Right lobe of liver (tissue), 4 donors: ENCODE measurements at regions not wholly inside any gene's neighbourhood (a gene's known extent, or its start where the extent isn't known, plus 50 kb on each side); places are given as distances from the start of the nearest gene placed in this dataset.

Experiments
- POLR2A ChIP-seq: fragments of 450-650 bp; IDR thresholded peaks from one replicate; pipeline ENCODE4 v1.6.1; 2017; ENCODE audit warnings: antibody characterized with exemption, mild to moderate bottlenecking
- TF ChIP-seq, protein P1 (sequence below), 4 donors: fragments of 200-600 bp in 3 of 4; fragments of 450-650 bp in 1 of 4; IDR thresholded peaks; one replicate each; pipeline versions ENCODE4 v1.5.1 to v1.8.0; 2016 to 2022; ENCODE audit warnings: antibody characterized with exemption in 4 of 4, mild to moderate bottlenecking in 2 of 4
- donor health status: DM: no; HTN: no; CAD: no.
- donor health status: DM: no; HTN: no; CAD: no.
- donor health status: DM: no; HTN: yes; CAD: no.

DNA sequence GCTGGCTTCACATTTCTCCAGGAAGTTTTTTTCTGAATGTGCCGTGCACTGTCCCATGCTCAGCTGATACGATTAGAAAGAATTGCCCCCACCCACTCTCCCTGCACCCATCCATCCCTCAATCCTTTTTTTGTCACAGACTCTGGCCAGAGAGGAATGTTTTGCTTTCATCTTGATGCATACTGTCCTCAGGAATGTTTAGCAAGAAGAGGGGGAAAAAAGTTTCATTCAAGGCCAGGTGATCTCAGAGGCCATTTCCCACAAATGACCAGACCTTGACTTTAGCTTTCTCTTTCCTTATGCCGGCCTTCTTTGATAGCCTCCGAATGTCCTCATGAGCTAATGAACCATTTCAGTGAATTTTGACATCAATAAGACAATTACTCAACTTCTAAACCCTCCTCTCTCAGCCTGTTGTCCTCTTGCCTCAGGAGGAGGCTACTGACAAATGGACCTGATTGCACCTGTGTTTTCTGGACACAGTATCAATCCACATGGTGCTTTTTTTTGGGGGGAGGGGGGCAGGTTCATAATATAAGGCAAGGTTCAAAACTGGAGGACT lies 105.0 kb upstream of the KLF6 start:
- TF ChIP-seq, protein P1, sequence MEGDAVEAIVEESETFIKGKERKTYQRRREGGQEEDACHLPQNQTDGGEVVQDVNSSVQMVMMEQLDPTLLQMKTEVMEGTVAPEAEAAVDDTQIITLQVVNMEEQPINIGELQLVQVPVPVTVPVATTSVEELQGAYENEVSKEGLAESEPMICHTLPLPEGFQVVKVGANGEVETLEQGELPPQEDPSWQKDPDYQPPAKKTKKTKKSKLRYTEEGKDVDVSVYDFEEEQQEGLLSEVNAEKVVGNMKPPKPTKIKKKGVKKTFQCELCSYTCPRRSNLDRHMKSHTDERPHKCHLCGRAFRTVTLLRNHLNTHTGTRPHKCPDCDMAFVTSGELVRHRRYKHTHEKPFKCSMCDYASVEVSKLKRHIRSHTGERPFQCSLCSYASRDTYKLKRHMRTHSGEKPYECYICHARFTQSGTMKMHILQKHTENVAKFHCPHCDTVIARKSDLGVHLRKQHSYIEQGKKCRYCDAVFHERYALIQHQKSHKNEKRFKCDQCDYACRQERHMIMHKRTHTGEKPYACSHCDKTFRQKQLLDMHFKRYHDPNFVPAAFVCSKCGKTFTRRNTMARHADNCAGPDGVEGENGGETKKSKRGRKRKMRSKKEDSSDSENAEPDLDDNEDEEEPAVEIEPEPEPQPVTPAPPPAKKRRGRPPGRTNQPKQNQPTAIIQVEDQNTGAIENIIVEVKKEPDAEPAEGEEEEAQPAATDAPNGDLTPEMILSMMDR (IDR thresholded peaks at IDR 0.05) = no peak
- TF ChIP-seq POLR2A = no peak
